ENCODE measurements at regions not wholly inside any gene's neighbourhood (a gene's known extent, or its start where the extent isn't known, plus 50 kb on each side); places are given as distances from the start of the nearest gene placed in this dataset.

DNA sequence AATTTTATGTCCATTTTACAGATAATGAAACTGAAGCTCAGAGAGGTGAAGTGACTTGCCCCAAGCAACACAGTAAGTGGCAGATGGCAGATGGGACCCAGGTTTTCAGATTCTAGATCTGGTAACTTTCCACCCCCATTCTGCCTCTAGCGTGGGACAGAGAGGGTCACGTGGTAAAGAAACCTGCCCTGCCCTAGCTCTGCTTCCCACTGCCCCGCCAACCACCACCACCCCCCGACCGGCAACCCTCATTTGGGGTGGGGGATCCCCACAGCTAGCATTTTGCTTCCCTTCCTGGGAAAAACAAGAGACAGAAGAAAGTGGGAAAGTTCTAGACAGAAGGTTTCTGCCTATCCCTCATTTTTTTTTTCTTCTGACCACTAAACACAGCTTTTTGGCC lies 172.5 kb downstream of the ACTL7B start:
- H3K27me3 ChIP-seq (ENCODE audit: insufficient read depth, low read length) = no peaks in the 10 kb centered on the region
- WGBS (ENCODE audit: extremely low coverage, insufficient coverage, insufficient read length) = no CpG with 5 or more reads among the region's 5 CpGs

DNA sequence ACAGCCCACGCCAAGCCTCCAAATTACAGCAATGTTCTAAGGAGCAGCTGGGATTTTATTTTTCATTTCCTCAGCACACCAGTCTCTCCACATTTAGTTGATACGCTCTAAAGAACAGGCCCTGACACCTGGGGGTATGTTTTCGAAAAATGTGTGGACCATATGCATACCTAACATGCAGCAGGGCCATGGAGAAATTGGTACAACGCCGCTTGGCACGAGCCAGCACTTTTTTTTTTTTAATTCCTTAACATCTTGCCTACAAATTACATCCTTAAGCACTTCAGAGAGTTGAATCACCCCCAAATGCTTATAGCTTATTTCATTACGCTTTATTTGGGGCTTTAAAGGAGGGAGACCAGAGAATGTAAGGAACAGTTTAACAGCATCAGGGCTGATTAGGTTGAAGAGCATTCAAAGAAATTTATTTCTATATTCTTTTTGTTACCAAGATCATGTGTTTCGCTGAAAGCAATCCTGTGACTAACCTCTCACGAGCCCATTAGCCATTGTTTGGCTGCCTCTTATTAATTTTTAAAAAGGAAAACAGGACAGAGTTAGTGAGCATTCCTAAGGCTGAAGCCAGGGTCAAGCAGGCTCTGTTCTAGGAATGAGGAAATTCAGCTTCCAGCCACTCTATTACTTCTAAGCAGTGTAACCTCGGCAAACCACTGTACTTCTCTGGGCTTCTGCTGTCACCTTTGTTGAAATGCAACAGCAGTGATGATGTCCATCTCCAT lies 173.8 kb downstream of the ACTL7B start:
- no peaks in the 10 kb centered on the region for H3K79me1 ChIP-seq (ENCODE audit: low read length)
- no peak overlapping the region for H2AK5ac ChIP-seq (ENCODE audit: low read length)
- no peak overlapping the region for H3K23ac ChIP-seq (ENCODE audit: low read length)
- no peaks in the 10 kb centered on the region for H3K79me2 ChIP-seq (ENCODE audit: control insufficient read depth, insufficient read depth, low read length, poor library complexity)
- peaks cover 0 to 2% of the 10 kb centered on the region in 2 experiments for H3K4me1 ChIP-seq (ENCODE audit: control insufficient read depth in 1 of 2, insufficient read depth in 2 of 2, low read length in 2 of 2)
- no peak overlapping the region for H3K4me2 ChIP-seq (ENCODE audit: low read length)
- no peaks in the 10 kb centered on the region for H3K36me3 ChIP-seq (ENCODE audit: control insufficient read depth in 1 of 2, insufficient read depth in 2 of 2, low read length in 2 of 2)
- no peak overlapping the region for H2BK5ac ChIP-seq (ENCODE audit: low read depth, low read length, poor library complexity)
- H3K27ac ChIP-seq (ENCODE audit: low read depth, low read length) = no peak overlapping the region
- H2AFZ ChIP-seq (ENCODE audit: insufficient read depth, low read length, poor library complexity) = no peak overlapping the region
- H3K4ac ChIP-seq (ENCODE audit: low read depth, low read length) = no peak overlapping the region
- no peak overlapping the region for H4K12ac ChIP-seq (ENCODE audit: low read depth, low read length)
- no peak overlapping the region for H3K4me3 ChIP-seq (ENCODE audit: low read depth, low read length)
- H4K91ac ChIP-seq (ENCODE audit: low read depth, low read length) = no peak overlapping the region
- H3K14ac ChIP-seq (ENCODE audit: low read length) = no peak overlapping the region
- DNase-seq = peak in 1 of 2 donors; percentile 62
- WGBS (ENCODE audit: extremely low coverage, insufficient coverage, insufficient read length) = no CpG with 5 or more reads among the region's 10 CpGs
- H3K27me3 ChIP-seq (ENCODE audit: insufficient read depth, low read length) = no peaks in the 10 kb centered on the region
- H2BK120ac ChIP-seq (ENCODE audit: insufficient read depth, low read length, poor library complexity) = no peak overlapping the region
- H3K18ac ChIP-seq (ENCODE audit: low read length) = no peak overlapping the region
- no peaks in the 10 kb centered on the region for H3K9me3 ChIP-seq (ENCODE audit: insufficient read depth, low read depth, low read length)
- no peak overlapping the region for H4K8ac ChIP-seq (ENCODE audit: low read depth, low read length)
- no peak overlapping the region for H2BK12ac ChIP-seq (ENCODE audit: low read length)
- H3K9ac ChIP-seq (ENCODE audit: low read length) = no peak overlapping the region

More for the DNA sequence above, 172.5 kb downstream of the ACTL7B start:
- Histone ChIP-seq H3K36me3 (ENCODE audit: control insufficient read depth in 1 of 2, insufficient read depth in 2 of 2, low read length in 2 of 2) (no peaks in the 10 kb centered on the region), H4K12ac (ENCODE audit: low read depth, low read length) (no peak overlapping the region), H3K4me3 (ENCODE audit: low read depth, low read length) (no peak overlapping the region), H2AK5ac (ENCODE audit: low read length) (no peak overlapping the region), H3K9ac (ENCODE audit: low read length) (no peak overlapping the region), H3K4me1 (ENCODE audit: control insufficient read depth in 1 of 2, insufficient read depth in 2 of 2, low read length in 2 of 2) (peaks cover 0 to 2% of the 10 kb centered on the region in 2 experiments), H2BK5ac (ENCODE audit: low read depth, low read length, poor library complexity) (no peak overlapping the region), H3K79me1 (ENCODE audit: low read length) (no peaks in the 10 kb centered on the region), H2AFZ (ENCODE audit: insufficient read depth, low read length, poor library complexity) (no peak overlapping the region), H3K4ac (ENCODE audit: low read depth, low read length) (no peak overlapping the region), H3K9me3 (ENCODE audit: insufficient read depth, low read depth, low read length) (no peaks in the 10 kb centered on the region), H3K4me2 (ENCODE audit: low read length) (no peak overlapping the region), H3K23ac (ENCODE audit: low read length) (no peak overlapping the region), H4K8ac (ENCODE audit: low read depth, low read length) (no peak overlapping the region), H3K79me2 (ENCODE audit: control insufficient read depth, insufficient read depth, low read length, poor library complexity) (no peaks in the 10 kb centered on the region), H2BK12ac (ENCODE audit: low read length) (peak overlapping the region; percentile 52), H3K27ac (ENCODE audit: low read depth, low read length) (no peak overlapping the region), H3K18ac (ENCODE audit: low read length) (no peak overlapping the region), H4K91ac (ENCODE audit: low read depth, low read length) (no peak overlapping the region), H2BK120ac (ENCODE audit: insufficient read depth, low read length, poor library complexity) (no peak overlapping the region), H3K14ac (ENCODE audit: low read length) (no peak overlapping the region)
- no peak for DNase-seq

DNA sequence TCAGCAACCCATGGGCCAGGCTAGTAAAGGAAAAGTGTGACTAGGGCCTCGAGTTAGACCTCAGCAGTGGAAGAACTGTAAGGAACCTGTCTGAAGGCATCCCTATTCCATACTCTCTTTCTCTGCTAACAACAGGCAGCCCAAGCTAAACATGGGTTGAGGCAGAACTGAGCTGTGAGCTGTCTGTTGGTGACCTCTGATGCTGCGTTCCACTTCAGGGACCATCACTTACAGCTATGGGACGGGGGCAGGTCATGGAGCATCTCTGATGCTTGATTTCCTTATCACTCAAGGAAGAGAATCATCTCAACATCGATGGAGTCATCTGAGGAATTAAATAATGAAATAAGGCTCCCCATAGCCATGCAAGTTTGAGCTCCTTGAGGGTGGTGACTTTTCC lies 174.8 kb downstream of the ACTL7B start:
- no peak overlapping the region for H3K9ac ChIP-seq (ENCODE audit: low read length)
- H3K4me3 ChIP-seq (ENCODE audit: low read depth, low read length) = no peak overlapping the region
- no peak overlapping the region for H4K8ac ChIP-seq (ENCODE audit: low read depth, low read length)
- H3K4me2 ChIP-seq (ENCODE audit: low read length) = no peak overlapping the region
- no peak overlapping the region for H3K23ac ChIP-seq (ENCODE audit: low read length)
- peaks cover 0 to 2% of the 10 kb centered on the region in 2 experiments for H3K4me1 ChIP-seq (ENCODE audit: control insufficient read depth in 1 of 2, insufficient read depth in 2 of 2, low read length in 2 of 2)
- no peak overlapping the region for H4K12ac ChIP-seq (ENCODE audit: low read depth, low read length)
- H3K79me1 ChIP-seq (ENCODE audit: low read length) = no peaks in the 10 kb centered on the region
- no peak for DNase-seq
- H2AK5ac ChIP-seq (ENCODE audit: low read length) = no peak overlapping the region
- no peak overlapping the region for H3K27ac ChIP-seq (ENCODE audit: low read depth, low read length)
- no peak overlapping the region for H4K91ac ChIP-seq (ENCODE audit: low read depth, low read length)
- no peaks in the 10 kb centered on the region for H3K79me2 ChIP-seq (ENCODE audit: control insufficient read depth, insufficient read depth, low read length, poor library complexity)
- H2BK12ac ChIP-seq (ENCODE audit: low read length) = no peak overlapping the region
- WGBS (ENCODE audit: extremely low coverage, insufficient coverage, insufficient read length) = no CpG with 5 or more reads among the region's 4 CpGs
- H3K14ac ChIP-seq (ENCODE audit: low read length) = no peak overlapping the region
- no peak overlapping the region for H2AFZ ChIP-seq (ENCODE audit: insufficient read depth, low read length, poor library complexity)
- H3K18ac ChIP-seq (ENCODE audit: low read length) = no peak overlapping the region
- H2BK120ac ChIP-seq (ENCODE audit: insufficient read depth, low read length, poor library complexity) = no peak overlapping the region
- H2BK5ac ChIP-seq (ENCODE audit: low read depth, low read length, poor library complexity) = no peak overlapping the region
- no peak overlapping the region for H3K4ac ChIP-seq (ENCODE audit: low read depth, low read length)
- no peaks in the 10 kb centered on the region for H3K9me3 ChIP-seq (ENCODE audit: insufficient read depth, low read depth, low read length)
- H3K36me3 ChIP-seq (ENCODE audit: control insufficient read depth in 1 of 2, insufficient read depth in 2 of 2, low read length in 2 of 2) = no peaks in the 10 kb centered on the region
- H3K27me3 ChIP-seq (ENCODE audit: insufficient read depth, low read length) = no peaks in the 10 kb centered on the region

DNA sequence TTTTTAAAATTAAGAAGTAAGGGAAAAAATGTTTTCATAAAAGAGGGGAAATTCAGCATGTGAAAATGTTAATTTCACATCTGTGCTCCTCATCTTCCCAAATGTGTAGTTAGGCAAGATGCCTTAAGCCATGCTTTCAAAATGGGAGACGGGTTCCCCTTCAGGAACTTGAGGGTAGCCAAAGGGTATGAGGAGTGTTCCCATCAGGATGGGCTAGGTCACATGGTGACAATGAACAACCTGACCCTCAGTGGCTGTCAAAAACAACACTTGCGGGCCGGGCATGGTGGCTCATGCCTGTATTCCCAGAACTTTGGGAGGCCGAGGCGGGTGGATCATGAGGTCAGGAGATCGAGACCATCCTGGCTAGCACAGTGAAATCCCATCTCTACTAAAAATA lies 178.0 kb downstream of the ACTL7B start:
- H3K14ac ChIP-seq (ENCODE audit: low read length) = no peak overlapping the region

More for the DNA sequence above, 178.0 kb downstream of the ACTL7B start:
- H3K23ac ChIP-seq (ENCODE audit: low read length) = no peak overlapping the region
- no peaks in the 10 kb centered on the region for H3K79me2 ChIP-seq (ENCODE audit: control insufficient read depth, insufficient read depth, low read length, poor library complexity)
- H3K36me3 ChIP-seq (ENCODE audit: control insufficient read depth in 1 of 2, insufficient read depth in 2 of 2, low read length in 2 of 2) = no peaks in the 10 kb centered on the region
- no peak overlapping the region for H3K27ac ChIP-seq (ENCODE audit: low read depth, low read length)
- no peak overlapping the region for H3K18ac ChIP-seq (ENCODE audit: low read length)
- no peaks in the 10 kb centered on the region for H3K27me3 ChIP-seq (ENCODE audit: insufficient read depth, low read length)
- peaks cover 0 to 2% of the 10 kb centered on the region in 2 experiments for H3K4me1 ChIP-seq (ENCODE audit: control insufficient read depth in 1 of 2, insufficient read depth in 2 of 2, low read length in 2 of 2)
- H2BK5ac ChIP-seq (ENCODE audit: low read depth, low read length, poor library complexity) = no peak overlapping the region
- no peak overlapping the region for H4K12ac ChIP-seq (ENCODE audit: low read depth, low read length)
- H3K4ac ChIP-seq (ENCODE audit: low read depth, low read length) = no peak overlapping the region
- H3K9ac ChIP-seq (ENCODE audit: low read length) = peak overlapping the region; percentile 47
- no peak overlapping the region for H2BK120ac ChIP-seq (ENCODE audit: insufficient read depth, low read length, poor library complexity)
- no CpG with 5 or more reads among the region's 6 CpGs for WGBS (ENCODE audit: extremely low coverage, insufficient coverage, insufficient read length)
- H2BK12ac ChIP-seq (ENCODE audit: low read length) = no peak overlapping the region
- H4K8ac ChIP-seq (ENCODE audit: low read depth, low read length) = no peak overlapping the region
- DNase-seq = no peak
- H3K4me2 ChIP-seq (ENCODE audit: low read length) = no peak overlapping the region
- no peak overlapping the region for H2AFZ ChIP-seq (ENCODE audit: insufficient read depth, low read length, poor library complexity)
- H2AK5ac ChIP-seq (ENCODE audit: low read length) = no peak overlapping the region
- H3K4me3 ChIP-seq (ENCODE audit: low read depth, low read length) = no peak overlapping the region
- no peaks in the 10 kb centered on the region for H3K9me3 ChIP-seq (ENCODE audit: insufficient read depth, low read depth, low read length)
- no peaks in the 10 kb centered on the region for H3K79me1 ChIP-seq (ENCODE audit: low read length)
- H4K91ac ChIP-seq (ENCODE audit: low read depth, low read length) = no peak overlapping the region
